NCI-H510A treated with DMSO at 0.1 percent for 48 hours (cell line): ENCODE measurements at regions not wholly inside any gene's neighbourhood (a gene's known extent, or its start where the extent isn't known, plus 50 kb on each side); places are given as distances from the start of the nearest gene placed in this dataset.

Experiments used
- DNase-seq: peaks from one replicate; lab custom pipeline; 2025; lab: John Stamatoyannopoulos, UW

DNA sequence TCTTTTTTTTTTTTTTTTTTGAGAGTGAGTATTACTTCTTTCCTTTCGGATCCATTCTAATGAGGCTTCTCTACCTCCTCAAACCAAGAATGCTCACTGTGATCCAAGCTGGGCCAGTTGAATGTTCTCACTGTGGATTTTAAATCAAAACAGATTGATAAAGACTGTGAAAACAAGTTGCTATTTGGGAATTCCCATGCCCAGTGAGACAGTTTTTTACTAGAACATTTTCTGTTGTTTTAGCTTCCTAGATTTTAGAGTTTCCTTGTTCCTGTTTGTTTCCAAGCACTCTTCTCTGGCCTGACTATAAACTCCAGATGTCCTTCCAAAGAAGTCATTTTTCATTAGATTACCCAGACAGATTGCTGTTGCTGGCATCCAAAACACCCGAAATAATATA is 60.1 kb upstream of the GALNT15 start:
- no peak for DNase-seq

DNA sequence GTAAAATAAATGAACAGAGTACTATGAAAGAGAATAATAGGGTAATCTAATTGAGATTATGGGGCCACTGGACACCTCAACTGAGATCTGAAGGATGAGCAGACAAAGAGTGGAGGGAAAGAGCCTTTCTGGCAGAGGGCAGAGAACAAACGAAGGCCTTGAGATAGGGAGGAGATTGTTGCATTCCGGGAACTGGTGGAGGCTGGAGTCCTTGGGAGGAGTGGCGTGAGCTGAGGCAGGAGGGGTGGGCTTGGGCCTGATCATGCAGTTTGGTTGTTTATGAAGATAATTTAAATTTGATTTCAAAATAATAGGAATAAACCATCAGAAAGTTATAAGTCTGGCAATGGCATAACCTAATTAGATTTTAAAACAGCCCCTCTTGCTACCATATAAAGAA is 59.5 kb upstream of the GALNT15 start:
- no peak for DNase-seq

DNA sequence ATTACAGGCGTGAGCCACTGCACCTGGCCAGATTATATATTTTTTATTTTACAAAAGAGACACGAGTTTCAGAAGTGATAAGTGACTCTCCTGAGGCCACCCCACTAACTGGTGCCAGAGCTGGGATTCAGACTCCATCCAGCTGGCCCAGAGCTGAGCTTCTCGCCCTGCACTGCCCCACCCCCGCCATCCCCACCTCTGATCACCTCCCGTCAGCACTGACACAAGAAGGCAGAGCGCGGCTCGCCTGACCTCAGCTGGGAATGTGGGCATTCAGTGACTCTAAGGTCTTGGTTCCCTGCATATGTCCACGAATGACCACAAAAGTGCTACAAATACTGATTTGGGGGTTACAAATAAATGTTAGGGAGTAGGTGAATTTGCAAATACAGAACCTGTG is 56.1 kb upstream of the GALNT15 start:
- DNase-seq: peak; percentile 4

DNA sequence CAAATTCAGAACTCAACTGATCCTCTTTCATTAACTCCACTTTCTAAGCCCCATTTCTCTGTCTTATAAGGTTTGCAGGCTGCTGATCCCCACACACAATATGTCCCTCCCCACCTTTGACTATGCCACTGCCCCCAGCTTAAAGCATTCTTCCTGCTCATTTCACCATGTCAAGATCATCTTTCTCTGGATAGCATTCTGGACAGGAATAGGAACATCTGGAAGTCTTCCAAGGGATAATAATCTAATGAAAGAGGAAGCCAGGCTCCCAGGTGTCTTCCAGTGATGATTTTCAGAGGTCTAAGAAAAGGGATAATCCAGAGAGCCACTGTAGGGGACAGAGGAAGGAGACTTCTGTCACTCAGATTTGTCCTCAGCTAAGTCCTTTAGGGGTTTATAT is 54.6 kb upstream of the GALNT15 start:
- no peak for DNase-seq

DNA sequence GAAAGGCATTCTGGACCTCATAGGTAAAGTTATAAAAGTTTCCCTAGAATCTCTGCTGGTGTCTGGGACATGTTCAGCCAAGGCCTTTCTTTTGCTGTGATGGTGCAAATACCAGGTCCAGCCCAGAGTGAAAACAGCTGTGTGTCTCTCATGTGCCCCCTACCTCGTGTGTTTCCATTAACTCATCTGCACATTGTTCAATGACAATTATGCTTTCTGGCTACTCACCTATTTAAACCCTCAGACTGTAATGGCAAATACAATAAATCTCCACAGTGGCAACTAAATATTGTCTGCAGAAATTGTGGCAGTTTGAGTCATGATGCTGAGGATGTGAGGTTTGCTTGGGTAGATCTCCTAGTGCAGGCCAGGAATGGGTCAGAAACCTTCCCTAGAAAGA is 53.1 kb upstream of the GALNT15 start:
- DNase-seq: no peak

DNA sequence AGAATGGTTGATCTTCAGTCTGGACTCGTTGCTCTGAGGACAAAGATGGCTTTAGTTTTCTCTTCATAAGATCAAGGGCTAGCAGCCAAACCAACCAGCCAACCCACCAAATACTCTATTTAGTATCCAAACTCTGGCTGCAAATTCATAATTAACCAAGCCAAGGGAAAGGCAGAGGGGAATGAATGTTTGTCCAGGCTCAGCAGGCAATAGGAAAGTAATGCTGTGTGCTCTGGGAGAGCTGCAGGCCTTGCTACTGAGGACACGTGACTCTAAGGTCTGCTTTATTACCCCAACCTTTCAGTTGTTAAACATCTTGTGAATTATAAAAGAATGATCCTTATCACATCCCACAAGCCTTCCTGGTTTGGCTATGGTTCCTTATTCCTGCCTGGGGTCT is 52.3 kb upstream of the GALNT15 start:
- DNase-seq: no peak

DNA sequence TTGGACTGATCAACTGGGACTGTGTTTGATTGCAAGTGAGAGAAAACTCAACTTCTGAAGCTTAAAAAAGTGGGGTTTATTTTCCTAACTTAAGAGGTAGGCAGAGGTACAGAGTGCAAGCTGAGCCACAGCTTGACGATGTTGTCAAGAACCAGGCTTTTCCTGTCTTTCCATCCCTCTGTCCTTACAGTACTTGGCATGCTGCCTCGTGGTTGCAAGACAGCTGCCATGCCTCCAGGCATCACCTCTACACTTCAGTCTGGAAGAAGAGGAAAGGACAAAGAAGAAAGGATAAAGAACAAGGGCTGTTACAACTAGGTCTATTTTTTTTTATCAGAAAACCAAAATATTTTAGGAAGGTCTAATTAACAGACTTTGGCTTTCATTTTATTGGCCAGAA is 51.8 kb upstream of the GALNT15 start:
- no peak for DNase-seq

DNA sequence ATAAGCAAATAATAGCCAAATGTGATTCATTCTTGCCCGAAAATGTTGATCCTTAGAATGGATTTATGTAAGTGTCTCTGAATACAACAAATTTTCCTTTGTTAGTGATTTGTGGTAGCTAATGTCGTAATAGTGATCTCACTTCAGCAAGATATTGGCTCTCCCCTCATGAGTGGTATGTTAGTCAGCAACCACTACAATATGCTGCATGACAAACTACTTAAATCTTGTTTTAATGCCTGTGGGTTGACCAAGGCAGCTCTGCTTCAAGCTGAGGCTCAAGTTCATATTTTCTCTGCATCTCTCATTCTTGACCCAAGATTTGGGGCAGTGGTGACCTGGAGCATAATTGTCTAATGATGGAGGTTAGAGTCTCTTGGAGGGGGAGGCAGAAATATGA is 49.8 kb upstream of the GALNT15 start:
- DNase-seq: no peak
